ENCODE measurements at regions not wholly inside any gene's neighbourhood (a gene's known extent, or its start where the extent isn't known, plus 50 kb on each side); places are given as distances from the start of the nearest gene placed in this dataset.
"Not testable (repeated sequence)": the region's sequence is repeated elsewhere in the genome, so short reads cannot be mapped to it uniquely, and the experiment has no call there.

DNA sequence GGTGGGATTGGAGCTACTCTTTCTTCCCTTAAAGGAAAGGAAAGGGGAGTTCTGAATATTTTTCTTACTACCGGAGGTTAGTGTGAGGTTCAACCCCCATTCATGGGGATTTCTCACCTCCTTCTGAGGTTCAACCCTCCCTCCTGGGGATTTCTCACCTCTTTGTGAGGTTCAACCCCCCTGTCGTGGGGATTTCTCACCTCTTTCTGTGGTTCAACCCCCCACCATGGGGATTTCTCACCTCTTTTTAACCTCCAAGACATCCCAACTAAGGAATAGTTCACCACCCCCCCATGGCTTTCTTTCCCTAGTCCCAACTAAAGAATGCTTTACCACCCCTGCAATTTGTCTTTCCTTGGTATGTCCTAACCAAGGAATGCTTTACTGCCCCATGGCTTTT is 520.3 kb downstream of the EDEM1 start:
- Mint-ChIP-seq H3K27me3 (no peaks in the 10 kb centered on the region), H3K27ac (no peak overlapping the region)

DNA sequence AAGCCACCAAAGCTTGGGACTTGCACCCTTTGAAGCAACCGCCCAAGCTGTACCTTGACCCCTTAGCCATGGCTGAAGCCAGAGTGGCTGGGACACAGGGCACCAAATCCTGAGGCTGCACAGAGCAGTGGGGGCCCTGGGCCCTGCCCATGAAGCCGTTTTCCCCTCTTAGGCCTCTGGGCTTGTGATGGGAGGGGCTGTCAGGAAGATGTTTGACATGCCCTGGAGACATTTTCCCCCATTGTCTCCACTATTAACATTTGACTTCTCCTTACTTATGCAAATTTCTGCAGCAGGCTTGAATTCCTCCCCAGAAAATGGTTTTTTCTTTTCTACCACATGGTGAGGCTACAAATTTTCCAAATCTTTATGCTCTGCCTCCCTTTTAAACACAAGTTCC is 522.2 kb downstream of the EDEM1 start:
- H3K27ac Mint-ChIP-seq: no peak overlapping the region
- no peaks in the 10 kb centered on the region for H3K36me3 Mint-ChIP-seq (ENCODE audit: low read depth)
- H3K4me3 Mint-ChIP-seq: no peak overlapping the region
- no peaks in the 10 kb centered on the region for H3K9me3 Mint-ChIP-seq
- no peaks in the 10 kb centered on the region for H3K4me1 Mint-ChIP-seq
- POLR2A ChIA-PET: no interaction called here
- H3K27me3 Mint-ChIP-seq: no peaks in the 10 kb centered on the region
- CTCF ChIA-PET: no interaction called here
- DNase-seq: no peak

More for the DNA sequence above, 520.3 kb downstream of the EDEM1 start:
- no peaks in the 10 kb centered on the region for H3K9me3 Mint-ChIP-seq
- H3K36me3 Mint-ChIP-seq (ENCODE audit: low read depth): no peaks in the 10 kb centered on the region
- H3K4me1 Mint-ChIP-seq: no peaks in the 10 kb centered on the region
- ChIA-PET POLR2A (no interaction called here), CTCF (no interaction called here)
- no peak for DNase-seq
- no peak overlapping the region for H3K4me3 Mint-ChIP-seq

DNA sequence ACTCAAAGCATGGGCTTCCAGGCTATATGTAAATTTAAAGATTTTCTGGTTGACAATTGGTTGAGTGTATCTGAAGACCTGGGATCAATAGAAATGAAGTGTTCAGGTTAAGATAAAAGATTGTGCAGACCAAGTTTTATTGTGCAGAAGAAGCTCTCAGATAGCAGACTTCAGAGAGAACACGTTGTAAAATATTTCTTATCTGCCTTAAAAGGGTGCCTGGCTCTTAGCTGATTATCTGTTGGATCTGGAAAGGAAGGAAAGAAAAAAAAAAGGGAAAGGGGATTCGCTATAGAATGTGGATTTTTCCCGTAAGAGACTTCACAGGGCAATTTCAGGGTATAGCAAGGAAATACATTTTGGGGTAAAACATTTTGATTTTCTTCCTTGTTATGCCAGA is 523.2 kb downstream of the EDEM1 start:
- no peak for DNase-seq

DNA sequence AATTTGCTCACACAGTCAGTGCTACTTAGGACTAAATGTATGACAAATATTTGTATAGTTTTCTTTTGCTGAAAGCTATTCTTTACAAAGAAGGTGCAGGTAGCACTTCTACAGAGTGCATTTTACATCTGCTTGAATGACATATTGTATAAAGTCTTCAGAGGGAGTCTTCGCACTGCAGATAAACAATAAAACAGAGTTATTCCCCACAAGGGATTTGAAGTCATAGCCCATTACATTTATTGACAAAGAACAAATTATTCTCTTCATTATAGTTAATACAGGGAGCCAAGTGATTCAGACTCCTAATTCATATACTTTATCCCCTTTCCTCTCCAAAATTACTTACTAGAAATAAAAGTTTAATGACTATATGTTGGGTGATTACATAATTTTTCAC is 529.7 kb downstream of the EDEM1 start:
- DNase-seq: no peak
- ChIA-PET POLR2A (no interaction called here), CTCF (no interaction called here)
- Mint-ChIP-seq H3K27ac (no peak overlapping the region), H3K4me1 (no peaks in the 10 kb centered on the region), H3K27me3 (peaks cover 2% of the 10 kb centered on the region), H3K36me3 (ENCODE audit: low read depth) (no peaks in the 10 kb centered on the region), H3K4me3 (no peak overlapping the region), H3K9me3 (no peaks in the 10 kb centered on the region)

More for the DNA sequence above, 523.2 kb downstream of the EDEM1 start:
- H3K4me3 Mint-ChIP-seq: no peak overlapping the region
- H3K36me3 Mint-ChIP-seq (ENCODE audit: low read depth): no peaks in the 10 kb centered on the region
- ChIA-PET POLR2A (no interaction called here), CTCF (no interaction called here)
- H3K27me3 Mint-ChIP-seq: no peaks in the 10 kb centered on the region
- H3K27ac Mint-ChIP-seq: no peak overlapping the region
- H3K9me3 Mint-ChIP-seq: no peaks in the 10 kb centered on the region
- no peaks in the 10 kb centered on the region for H3K4me1 Mint-ChIP-seq

DNA sequence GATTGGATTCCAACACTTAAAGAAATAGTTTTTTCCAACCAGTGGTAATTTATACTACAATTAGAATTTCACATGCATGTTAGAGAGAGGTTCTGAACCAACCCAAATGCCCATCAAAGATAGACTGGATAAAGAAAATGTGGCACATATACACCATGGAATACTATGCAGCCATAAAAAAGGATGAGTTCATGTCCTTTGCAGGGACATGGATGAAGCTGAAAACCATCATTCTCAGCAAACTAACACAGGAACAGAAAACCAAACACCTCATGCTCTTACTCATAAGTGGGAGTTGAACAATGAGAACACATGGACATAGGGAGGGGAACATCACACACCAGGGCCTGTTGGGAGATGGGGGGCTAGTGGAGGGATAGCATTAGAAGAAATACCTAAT is 532.2 kb downstream of the EDEM1 start:
- H3K27me3 Mint-ChIP-seq; DNase-seq; H3K27ac Mint-ChIP-seq; H3K4me1 Mint-ChIP-seq; CTCF ChIA-PET; H3K9me3 Mint-ChIP-seq; H3K36me3 Mint-ChIP-seq (ENCODE audit: low read depth); POLR2A ChIA-PET; H3K4me3 Mint-ChIP-seq: not testable (repeated sequence)

DNA sequence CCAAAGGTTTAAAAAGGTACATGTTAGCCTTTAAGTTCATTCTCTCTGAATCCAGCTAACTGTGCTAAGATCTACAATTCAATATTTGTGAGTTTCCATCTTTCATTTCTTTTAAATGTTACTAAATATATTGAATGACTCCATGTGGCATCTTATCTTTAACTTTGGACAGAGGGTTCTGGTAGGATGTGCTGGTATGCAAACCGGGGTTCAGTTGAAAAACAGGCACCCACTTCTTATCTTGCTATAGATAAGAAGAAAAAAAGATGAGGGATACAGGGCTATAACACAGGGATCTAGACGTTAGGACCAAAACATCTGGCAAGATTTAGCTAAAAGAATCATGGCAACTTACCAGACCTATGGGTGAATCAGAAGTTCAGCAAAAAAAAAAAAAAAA is 538.3 kb downstream of the EDEM1 start:
- ChIA-PET POLR2A (no interaction called here), CTCF (no interaction called here)
- Mint-ChIP-seq H3K27me3 (no peaks in the 10 kb centered on the region), H3K9me3 (no peaks in the 10 kb centered on the region), H3K4me1 (no peaks in the 10 kb centered on the region), H3K27ac (no peak overlapping the region), H3K36me3 (ENCODE audit: low read depth) (no peaks in the 10 kb centered on the region), H3K4me3 (no peak overlapping the region)
- DNase-seq: no peak

DNA sequence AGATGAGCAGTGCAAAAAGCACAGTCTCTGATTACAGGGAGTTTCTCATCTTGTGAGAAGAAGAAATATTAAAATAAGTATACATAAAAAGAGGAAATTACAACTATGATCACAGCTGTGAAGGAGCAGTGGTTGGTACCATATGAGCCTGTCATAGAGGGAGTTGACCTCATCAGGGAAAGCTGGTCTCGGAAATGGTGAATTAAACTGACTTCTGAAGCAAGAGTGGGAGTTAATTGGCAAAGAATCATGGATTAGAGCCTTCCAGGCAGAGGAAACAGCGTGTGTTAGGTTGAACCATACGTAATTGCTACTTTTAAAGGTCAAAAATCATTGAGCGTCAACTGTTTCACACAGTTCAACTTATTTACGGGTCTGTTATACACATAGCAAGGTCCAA is 539.1 kb downstream of the EDEM1 start:
- no peak for DNase-seq
- Mint-ChIP-seq H3K27me3 (no peaks in the 10 kb centered on the region), H3K4me3 (no peak overlapping the region), H3K36me3 (ENCODE audit: low read depth) (no peaks in the 10 kb centered on the region), H3K27ac (no peak overlapping the region), H3K9me3 (no peaks in the 10 kb centered on the region), H3K4me1 (no peaks in the 10 kb centered on the region)
- ChIA-PET POLR2A (no interaction called here), CTCF (no interaction called here)

DNA sequence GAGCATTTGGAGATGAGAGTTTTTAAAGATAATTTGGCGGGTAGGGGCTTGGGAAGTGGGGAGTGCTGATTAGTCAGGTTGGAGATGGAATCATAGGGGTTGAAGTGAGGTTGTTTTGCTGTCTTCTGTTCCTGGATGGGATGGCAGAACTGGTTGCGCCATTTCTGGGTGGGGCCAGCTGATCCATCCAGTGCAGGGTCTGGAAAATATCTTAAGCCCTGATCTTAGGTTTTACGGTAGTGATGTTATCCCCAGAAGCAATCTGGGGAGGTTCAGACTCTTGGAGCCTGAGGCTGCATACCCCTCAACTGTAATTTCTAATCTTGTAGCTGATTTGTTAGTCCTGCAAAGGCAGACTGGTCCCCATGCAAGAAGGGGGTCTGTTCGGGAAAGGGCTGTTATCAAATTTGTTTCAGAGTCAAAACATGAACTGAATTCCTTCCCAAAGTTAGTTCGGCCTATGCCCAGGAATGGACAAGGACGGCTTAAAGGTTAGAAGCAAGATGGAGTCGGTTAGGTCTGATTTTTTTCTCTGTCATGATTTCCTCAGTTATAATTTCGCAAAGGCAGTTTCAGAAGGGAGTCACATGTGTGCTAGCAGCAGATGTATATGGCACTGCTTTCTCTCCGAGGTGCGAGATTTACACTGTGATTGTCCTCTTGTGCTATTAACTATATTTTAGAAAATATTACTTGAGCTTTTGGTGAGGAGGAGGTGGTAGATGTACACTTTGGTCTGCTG is 540.4 kb downstream of the EDEM1 start:
- H3K36me3 Mint-ChIP-seq (ENCODE audit: low read depth): no peaks in the 10 kb centered on the region
- H3K4me1 Mint-ChIP-seq: no peaks in the 10 kb centered on the region
- H3K27ac Mint-ChIP-seq: no peak overlapping the region
- H3K4me3 Mint-ChIP-seq: no peak overlapping the region
- CTCF ChIA-PET: no interaction called here
- no peak for DNase-seq
- H3K9me3 Mint-ChIP-seq: no peaks in the 10 kb centered on the region
- POLR2A ChIA-PET: no interaction called here
- H3K27me3 Mint-ChIP-seq: no peaks in the 10 kb centered on the region

DNA sequence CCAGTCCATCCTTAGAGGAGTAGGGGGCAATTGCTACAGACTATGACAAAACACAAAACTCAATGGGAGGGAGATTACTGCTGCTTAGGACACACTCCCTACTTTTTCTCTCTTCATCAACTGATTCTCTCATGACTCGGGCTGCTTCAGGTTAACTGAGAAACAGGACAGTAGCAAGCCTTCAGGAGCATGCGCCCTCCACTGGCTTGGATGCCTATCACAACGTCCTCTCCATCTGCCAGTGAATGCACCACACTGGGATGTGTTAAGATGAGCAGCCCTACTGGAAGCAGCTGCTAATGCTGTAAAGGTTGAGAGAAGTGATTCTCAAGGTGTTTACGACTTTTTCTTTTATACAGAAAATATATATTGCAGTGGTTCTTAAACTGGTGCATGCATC is 542.3 kb downstream of the EDEM1 start:
- Mint-ChIP-seq H3K4me1 (no peaks in the 10 kb centered on the region), H3K4me3 (no peak overlapping the region), H3K27ac (no peak overlapping the region), H3K36me3 (ENCODE audit: low read depth) (no peaks in the 10 kb centered on the region), H3K9me3 (no peaks in the 10 kb centered on the region), H3K27me3 (no peaks in the 10 kb centered on the region)
- POLR2A ChIA-PET: no interaction called here
- DNase-seq: no peak
- CTCF ChIA-PET: no interaction called here

DNA sequence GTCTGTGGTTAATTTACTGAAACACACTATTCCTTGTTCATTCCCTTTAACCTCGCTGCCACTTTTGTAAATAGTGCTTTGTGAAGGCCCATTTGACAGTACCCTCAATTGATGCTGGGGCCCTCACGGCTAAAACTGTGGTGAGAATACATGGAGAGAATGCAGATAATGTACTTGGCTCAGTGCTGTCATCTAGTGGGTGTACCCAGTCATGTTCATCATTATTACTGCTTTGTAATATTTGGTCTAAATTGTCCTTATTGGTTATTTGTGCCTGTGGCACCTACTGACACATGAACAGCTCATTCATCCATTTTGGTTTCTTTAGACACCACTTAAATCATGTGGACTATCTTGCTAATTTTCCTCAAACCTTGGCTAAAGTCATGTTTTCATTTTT is 543.6 kb downstream of the EDEM1 start:
- Mint-ChIP-seq H3K27ac (no peak overlapping the region), H3K4me3 (no peak overlapping the region), H3K9me3 (no peaks in the 10 kb centered on the region), H3K4me1 (no peaks in the 10 kb centered on the region), H3K36me3 (ENCODE audit: low read depth) (no peaks in the 10 kb centered on the region), H3K27me3 (no peaks in the 10 kb centered on the region)
- ChIA-PET POLR2A (no interaction called here), CTCF (no interaction called here)
- no peak for DNase-seq

DNA sequence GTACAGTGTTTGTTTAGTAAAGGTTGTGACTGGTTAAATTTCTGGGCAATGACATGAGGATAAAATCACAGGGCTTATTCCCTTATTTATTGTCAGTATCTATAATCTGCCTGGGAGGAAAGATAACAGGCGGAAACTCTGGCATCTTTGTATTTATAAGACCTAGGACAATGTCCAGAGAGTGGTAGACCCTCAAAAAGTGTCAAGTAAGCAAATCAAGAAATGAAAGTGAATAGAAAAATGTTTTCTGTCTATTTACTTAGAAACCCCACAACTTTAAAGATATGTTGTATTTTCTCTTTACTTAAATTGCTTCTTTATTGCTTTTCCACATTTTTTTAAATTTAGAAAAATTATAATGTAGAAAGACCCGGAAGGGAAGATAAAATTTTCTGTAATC is 544.6 kb downstream of the EDEM1 start:
- DNase-seq: no peak
- Mint-ChIP-seq H3K4me3 (no peak overlapping the region), H3K27me3 (no peaks in the 10 kb centered on the region), H3K36me3 (ENCODE audit: low read depth) (no peaks in the 10 kb centered on the region), H3K9me3 (no peaks in the 10 kb centered on the region), H3K27ac (no peak overlapping the region), H3K4me1 (no peaks in the 10 kb centered on the region)
- ChIA-PET CTCF (no interaction called here), POLR2A (no interaction called here)

DNA sequence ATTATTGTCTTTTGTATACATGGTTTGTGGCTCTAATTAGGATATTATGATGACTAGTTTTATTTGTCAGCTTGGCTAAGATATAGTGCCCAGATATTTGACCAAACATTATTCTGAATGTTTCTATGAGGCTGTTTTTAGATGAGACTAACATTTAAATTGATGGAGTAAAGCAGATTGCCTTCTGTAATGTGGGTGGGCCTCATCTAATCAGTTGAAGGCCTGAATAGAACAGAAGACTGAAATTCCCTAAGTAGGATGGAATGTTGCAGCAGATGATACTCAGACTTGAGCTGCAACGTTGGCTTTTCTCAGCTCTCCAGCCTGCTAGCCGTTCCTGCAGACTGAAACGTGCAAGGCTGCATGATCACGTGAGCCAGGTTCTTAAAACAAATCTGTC is 546.5 kb downstream of the EDEM1 start:
- H3K36me3 Mint-ChIP-seq (ENCODE audit: low read depth): no peaks in the 10 kb centered on the region
- no peaks in the 10 kb centered on the region for H3K4me1 Mint-ChIP-seq
- POLR2A ChIA-PET: no interaction called here
- H3K9me3 Mint-ChIP-seq: no peaks in the 10 kb centered on the region
- H3K27ac Mint-ChIP-seq: no peak overlapping the region
- DNase-seq: no peak
- H3K27me3 Mint-ChIP-seq: no peaks in the 10 kb centered on the region
- no peak overlapping the region for H3K4me3 Mint-ChIP-seq
- CTCF ChIA-PET: no interaction called here

DNA sequence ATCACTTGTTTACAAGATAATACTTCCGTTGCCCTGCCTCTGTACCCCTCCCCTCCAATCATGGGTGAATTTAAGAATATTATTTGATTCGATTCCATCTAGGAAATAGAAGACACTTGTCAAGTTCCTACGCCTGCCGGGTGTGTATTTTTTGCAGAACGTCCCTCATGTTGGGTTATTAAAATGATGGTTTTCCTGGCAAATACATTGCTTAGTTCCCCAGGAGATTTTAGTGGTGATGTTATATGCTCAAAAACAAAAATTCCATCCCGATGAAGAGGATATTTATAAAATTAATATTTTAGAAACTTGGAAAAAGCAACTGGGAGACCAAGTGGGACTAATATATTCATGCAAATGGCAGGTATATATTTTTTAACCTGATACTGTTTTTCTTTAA is 548.4 kb downstream of the EDEM1 start:
- no peaks in the 10 kb centered on the region for H3K9me3 Mint-ChIP-seq
- POLR2A ChIA-PET: no interaction called here
- no peak for DNase-seq
- no peaks in the 10 kb centered on the region for H3K4me1 Mint-ChIP-seq
- no peaks in the 10 kb centered on the region for H3K36me3 Mint-ChIP-seq (ENCODE audit: low read depth)
- no peak overlapping the region for H3K27ac Mint-ChIP-seq
- H3K27me3 Mint-ChIP-seq: no peaks in the 10 kb centered on the region
- CTCF ChIA-PET: no interaction called here
- no peak overlapping the region for H3K4me3 Mint-ChIP-seq

DNA sequence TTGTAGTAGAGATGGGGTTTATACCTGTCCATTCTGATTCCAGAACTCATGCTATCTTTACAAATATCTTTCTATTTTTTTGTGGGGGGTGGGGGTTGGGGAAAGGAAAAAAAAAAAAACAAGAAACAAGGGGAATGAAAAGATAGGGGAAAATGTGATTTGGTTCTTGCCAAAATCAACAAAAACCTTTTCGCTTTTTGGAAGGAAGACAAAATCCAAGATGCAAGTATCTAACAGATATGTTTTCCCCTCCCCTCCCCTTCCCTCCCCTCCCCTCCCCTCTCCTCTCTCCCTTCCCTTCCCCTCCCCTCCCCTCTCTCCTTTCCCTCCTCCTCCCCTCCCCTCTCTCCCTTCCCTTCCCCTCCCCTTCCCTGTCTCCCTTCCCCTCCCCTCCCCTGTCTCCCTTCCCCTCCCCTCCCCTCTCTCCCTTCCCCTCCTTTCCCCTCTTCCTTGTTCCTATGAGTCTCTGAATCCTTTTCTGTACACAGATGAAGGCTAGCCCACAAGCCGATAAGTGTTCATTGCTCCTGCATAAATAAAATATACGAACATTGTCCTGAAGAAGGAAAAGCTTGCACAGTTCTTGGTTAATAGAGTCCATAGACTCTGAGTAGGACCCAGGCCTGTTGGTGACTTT is 551.9 kb downstream of the EDEM1 start:
- H3K27me3 Mint-ChIP-seq: no peaks in the 10 kb centered on the region
- ChIA-PET POLR2A (no interaction called here), CTCF (no interaction called here)
- H3K4me3 Mint-ChIP-seq: no peak overlapping the region
- DNase-seq: no peak
- H3K4me1 Mint-ChIP-seq: no peaks in the 10 kb centered on the region
- no peaks in the 10 kb centered on the region for H3K36me3 Mint-ChIP-seq (ENCODE audit: low read depth)
- no peaks in the 10 kb centered on the region for H3K9me3 Mint-ChIP-seq
- H3K27ac Mint-ChIP-seq: no peak overlapping the region
